HUES48 (cell line): ENCODE measurements at regions not wholly inside any gene's neighbourhood (a gene's known extent, or its start where the extent isn't known, plus 50 kb on each side); places are given as distances from the start of the nearest gene placed in this dataset.

ENCODE experiments used
- H3K27ac ChIP-seq: one replicate; pipeline ENCODE4 v1.7.0; 2013; ENCODE audit warnings: low read depth, low read length, inconsistent platforms
- H3K27me3 ChIP-seq: 2 replicates; pipeline ENCODE4 v1.6.1; 2013; ENCODE audit warnings: mild to moderate bottlenecking, low read length; ENCODE audit not compliant: control insufficient read depth, insufficient read depth
- H3K36me3 ChIP-seq: 2 replicates; pipeline ENCODE4 v1.6.1; 2013; ENCODE audit warnings: low read length; ENCODE audit not compliant: control insufficient read depth, insufficient read depth
- H3K4me1 ChIP-seq: 2 replicates; pipeline ENCODE4 v1.6.1; 2013; ENCODE audit warnings: mild to moderate bottlenecking, low read length; ENCODE audit not compliant: control insufficient read depth, insufficient read depth
- H3K4me3 ChIP-seq: 2 replicates; pipeline ENCODE4 v1.5.1; 2013; ENCODE audit warnings: mild to moderate bottlenecking, low read depth, low read length
- H3K9ac ChIP-seq: 2 replicates; pipeline ENCODE4 v1.6.1; 2013; ENCODE audit warnings: mild to moderate bottlenecking, low read depth, low read length, moderate library complexity
- H3K9me3 ChIP-seq: 2 replicates; pipeline ENCODE4 v1.6.1; 2013; ENCODE audit warnings: low read length; ENCODE audit not compliant: control insufficient read depth, insufficient read depth

DNA sequence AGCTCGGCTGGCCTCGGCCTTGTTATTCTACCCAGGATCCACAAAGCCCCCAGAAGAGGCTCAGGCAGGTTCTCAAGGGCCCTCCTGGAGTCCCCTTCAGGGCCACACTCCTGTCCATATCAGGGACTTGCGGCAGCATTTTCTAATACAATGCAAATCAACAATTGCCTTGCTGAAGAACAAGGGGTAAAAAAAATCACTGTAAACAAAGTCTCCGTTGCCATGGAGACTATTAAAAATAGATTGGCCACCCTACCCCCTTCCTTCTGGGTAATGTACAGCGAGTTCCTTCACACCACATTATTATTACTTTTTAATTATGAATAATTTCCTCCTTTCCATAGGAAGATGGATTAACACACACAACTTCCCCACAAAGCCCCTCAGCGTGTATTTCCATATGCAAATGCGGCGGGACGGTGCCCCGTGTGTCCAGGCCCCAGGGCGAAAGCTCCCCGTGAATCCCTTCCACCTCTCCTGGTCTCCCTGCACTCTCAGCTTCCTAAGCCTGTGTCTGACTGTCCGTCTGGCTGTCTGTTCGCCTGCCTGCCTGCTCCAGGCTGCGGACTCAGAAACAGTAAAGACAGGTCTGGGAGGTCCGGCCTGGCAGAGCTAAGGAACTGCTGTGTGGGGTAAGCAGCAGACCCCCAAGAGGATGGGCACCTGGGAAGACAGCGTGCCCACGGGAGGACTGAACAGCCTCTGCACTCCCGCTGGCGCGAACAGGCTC, 196.6 kb downstream of the RBFOX3 start:
- H3K4me3 ChIP-seq = no peak overlapping the region
- no peaks in the 10 kb centered on the region for H3K36me3 ChIP-seq
- H3K4me1 ChIP-seq = no peaks in the 10 kb centered on the region
- no peaks in the 10 kb centered on the region for H3K9me3 ChIP-seq
- H3K27ac ChIP-seq = no peak overlapping the region
- no peak overlapping the region for H3K9ac ChIP-seq
- H3K27me3 ChIP-seq = no peaks in the 10 kb centered on the region

DNA sequence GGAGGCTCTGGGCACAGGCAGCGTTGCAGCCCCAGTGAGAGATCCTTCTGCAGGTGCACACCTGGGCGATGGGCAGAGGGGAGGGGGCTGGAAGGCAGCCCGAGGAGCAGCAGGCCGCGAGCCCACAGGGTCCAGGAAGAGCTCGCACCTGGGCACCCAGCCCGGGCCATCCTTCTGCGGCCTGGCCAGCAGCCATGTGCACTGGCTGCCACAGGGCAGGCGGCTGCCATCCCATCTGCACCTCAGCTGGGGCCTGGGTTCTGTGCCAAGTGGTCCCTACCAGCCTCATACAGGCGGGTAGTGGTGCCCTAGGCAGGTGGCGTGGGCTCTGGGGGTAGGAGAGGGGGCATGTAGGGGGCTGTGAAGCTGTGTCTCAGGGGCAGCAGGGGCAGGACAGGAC, 197.2 kb downstream of the RBFOX3 start:
- H3K9me3 ChIP-seq = no peaks in the 10 kb centered on the region
- no peak overlapping the region for H3K9ac ChIP-seq
- no peaks in the 10 kb centered on the region for H3K27me3 ChIP-seq

DNA sequence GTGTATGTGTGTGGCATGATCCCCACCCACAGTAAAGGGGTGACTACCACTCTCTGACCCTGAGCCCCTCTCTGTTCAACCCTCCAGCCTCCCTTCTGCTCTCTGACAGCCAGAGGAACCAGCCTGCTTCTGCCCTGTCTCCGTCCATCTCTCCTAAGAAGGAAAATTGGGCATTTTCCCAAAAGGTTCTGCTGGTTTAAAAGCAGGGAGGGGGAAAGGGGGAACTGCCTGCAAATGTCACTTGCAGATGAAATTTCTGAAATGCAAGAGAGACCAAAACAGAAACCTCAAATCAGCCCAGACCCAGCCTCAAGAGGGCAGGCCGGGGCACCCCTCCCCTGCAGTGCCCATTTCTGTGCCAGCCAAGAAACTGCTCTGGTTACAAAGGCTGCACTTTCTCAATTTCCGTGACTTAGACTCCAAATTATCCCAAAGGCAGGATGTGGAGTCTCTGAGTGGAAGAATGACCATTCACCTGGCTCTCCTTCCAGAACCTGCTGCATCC, 197.9 kb downstream of the RBFOX3 start:
- Histone ChIP-seq H3K27me3 (no peaks in the 10 kb centered on the region), H3K4me1 (no peaks in the 10 kb centered on the region)

More for the DNA sequence above, 197.2 kb downstream of the RBFOX3 start:
- no peaks in the 10 kb centered on the region for H3K4me1 ChIP-seq
- no peaks in the 10 kb centered on the region for H3K36me3 ChIP-seq
- H3K4me3 ChIP-seq = no peak overlapping the region
- no peak overlapping the region for H3K27ac ChIP-seq

DNA sequence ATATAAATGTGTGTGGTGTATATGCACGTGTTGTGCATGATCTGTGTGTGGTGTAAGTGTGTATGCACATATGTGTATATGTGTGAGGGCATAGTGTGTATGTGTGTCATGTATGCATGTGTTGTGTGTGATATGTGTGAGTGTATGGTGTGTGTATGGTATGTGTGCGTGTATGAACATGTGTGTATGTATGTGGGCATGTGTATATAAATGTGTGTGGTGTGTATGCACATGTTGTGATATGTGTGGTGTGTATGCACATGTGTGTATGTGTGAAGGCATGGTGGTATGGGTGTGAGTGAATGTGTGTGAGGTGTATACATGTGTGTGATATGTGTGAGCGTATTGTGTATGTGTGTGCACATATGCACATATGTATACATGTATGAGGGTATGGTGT, 198.7 kb downstream of the RBFOX3 start:
- no peaks in the 10 kb centered on the region for H3K36me3 ChIP-seq
- H3K9ac ChIP-seq = no peak overlapping the region
- no peaks in the 10 kb centered on the region for H3K9me3 ChIP-seq
- no peak overlapping the region for H3K4me3 ChIP-seq
- no peaks in the 10 kb centered on the region for H3K27me3 ChIP-seq
- no peaks in the 10 kb centered on the region for H3K4me1 ChIP-seq
- H3K27ac ChIP-seq = no peak overlapping the region

More for the DNA sequence above, 197.9 kb downstream of the RBFOX3 start:
- Histone ChIP-seq H3K9me3 (no peaks in the 10 kb centered on the region), H3K4me3 (no peak overlapping the region), H3K36me3 (no peaks in the 10 kb centered on the region), H3K9ac (no peak overlapping the region), H3K27ac (no peak overlapping the region)

DNA sequence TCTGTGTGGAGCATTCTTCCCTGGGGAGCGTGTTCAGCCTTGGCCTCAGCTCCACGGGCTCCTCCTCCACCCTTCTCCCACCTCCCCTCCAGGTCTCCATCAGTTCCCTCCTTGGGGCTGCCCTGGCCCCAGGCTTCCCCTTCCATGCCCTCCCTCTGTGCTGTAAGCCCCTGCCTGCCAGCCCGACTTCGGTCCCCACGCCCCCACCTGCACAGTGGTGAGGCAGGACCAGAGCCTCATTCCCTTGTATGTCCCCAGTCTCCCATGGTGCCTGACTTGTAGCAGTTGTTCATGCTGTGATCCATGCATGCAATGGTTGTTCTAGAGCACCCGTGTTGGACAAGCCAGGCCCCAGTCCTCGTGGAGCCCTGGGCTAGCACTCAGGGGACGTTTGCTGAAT, 199.4 kb downstream of the RBFOX3 start:
- H3K27me3 ChIP-seq = no peaks in the 10 kb centered on the region

DNA sequence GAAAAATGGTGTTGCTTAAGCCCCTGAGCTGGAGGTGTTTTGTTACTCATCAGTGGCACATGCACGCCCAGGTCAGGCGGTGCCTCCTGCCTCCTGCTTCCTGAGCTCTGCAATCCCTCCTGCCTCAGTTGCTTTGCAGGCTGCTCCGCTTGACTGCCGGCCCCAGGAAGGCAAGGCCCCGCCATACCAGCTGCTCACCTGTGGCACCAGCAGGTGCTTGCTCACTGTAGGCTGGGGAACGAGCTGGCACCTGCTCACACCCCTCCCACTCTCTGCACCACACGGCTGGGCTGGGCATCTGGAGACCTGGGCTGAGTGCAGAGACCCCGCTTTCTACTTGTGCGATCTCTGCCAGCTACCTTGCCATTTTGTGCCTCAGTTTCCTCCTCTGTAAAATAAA, 200.2 kb downstream of the RBFOX3 start:
- H3K27me3 ChIP-seq = no peaks in the 10 kb centered on the region
- H3K36me3 ChIP-seq = no peaks in the 10 kb centered on the region
- no peaks in the 10 kb centered on the region for H3K9me3 ChIP-seq
- H3K27ac ChIP-seq = no peak overlapping the region
- no peaks in the 10 kb centered on the region for H3K4me1 ChIP-seq
- no peak overlapping the region for H3K9ac ChIP-seq
- no peak overlapping the region for H3K4me3 ChIP-seq

More for the DNA sequence above, 199.4 kb downstream of the RBFOX3 start:
- Histone ChIP-seq H3K9me3 (no peaks in the 10 kb centered on the region), H3K36me3 (no peaks in the 10 kb centered on the region), H3K27ac (no peak overlapping the region), H3K9ac (no peak overlapping the region), H3K4me1 (no peaks in the 10 kb centered on the region), H3K4me3 (no peak overlapping the region)

DNA sequence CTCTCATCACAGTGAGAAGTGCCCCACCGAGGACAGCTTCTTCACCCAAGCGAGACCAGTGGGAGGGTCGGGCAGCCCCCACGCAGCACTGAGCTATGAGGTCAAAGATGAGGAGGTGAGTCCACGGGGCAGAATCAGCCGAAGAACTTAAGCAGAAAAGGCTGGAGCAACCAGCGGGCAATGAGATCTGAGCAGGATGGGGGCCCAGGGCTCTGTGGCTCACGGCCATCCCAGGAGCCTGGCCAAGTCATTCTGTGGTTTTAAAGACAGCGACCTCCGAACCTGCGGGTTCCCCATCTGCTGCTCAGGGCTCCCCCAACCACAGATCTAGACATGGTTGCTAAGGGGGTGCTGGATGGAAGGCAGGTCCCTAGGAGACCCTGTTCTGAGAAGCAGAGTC, 202.6 kb downstream of the RBFOX3 start:
- Histone ChIP-seq H3K9me3 (no peaks in the 10 kb centered on the region), H3K27ac (no peak overlapping the region), H3K36me3 (no peaks in the 10 kb centered on the region), H3K9ac (no peak overlapping the region), H3K4me3 (no peak overlapping the region), H3K27me3 (no peaks in the 10 kb centered on the region), H3K4me1 (no peaks in the 10 kb centered on the region)

DNA sequence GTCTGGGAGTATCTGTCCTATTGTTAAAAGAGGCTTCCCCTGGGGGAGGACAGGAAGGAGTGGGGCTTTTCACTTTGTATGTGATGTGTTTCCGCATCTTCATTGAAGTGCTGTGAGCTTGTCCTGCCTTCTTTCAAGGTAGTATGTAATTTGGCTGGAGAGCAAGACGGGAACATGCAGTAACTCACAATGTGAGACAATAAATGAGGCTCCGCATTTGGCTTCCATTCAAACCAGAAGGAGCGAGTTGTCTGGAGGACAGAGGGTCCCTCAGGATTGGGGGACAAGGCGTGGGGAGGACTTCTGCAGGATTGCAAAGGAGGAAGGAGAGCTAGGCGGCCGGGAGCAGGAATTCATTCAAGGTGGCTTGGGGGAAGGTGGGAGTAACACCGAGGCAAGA, 203.5 kb downstream of the RBFOX3 start:
- Histone ChIP-seq H3K36me3 (no peaks in the 10 kb centered on the region), H3K9me3 (no peaks in the 10 kb centered on the region), H3K27me3 (peaks cover 3% of the 10 kb centered on the region), H3K9ac (no peak overlapping the region), H3K4me3 (no peak overlapping the region), H3K27ac (no peak overlapping the region), H3K4me1 (no peaks in the 10 kb centered on the region)

DNA sequence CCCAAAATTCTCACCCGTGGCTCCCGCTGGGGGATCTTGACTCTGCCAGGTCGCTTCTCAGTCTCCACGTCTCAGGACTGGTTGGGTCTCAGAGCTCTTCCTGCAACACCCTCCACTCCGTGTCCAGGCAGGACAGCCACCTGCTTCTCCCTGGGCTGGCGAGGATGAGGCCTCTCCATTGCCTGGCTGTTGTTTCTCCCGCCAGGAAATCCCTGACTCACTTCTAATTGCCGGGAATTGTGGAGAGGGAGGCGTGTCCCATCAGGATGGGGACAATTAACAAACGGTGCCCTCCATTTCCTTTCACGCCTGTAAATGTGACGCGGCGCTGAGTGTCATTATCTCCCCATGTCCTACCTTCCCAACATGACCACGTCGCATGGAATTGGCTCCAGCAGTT, 204.5 kb downstream of the RBFOX3 start:
- Histone ChIP-seq H3K4me1 (no peaks in the 10 kb centered on the region; the same call in 1 of the 2 replicates), H3K9ac (no peak overlapping the region), H3K9me3 (no peaks in the 10 kb centered on the region), H3K27me3 (peaks cover 12% of the 10 kb centered on the region), H3K27ac (no peak overlapping the region), H3K4me3 (no peak overlapping the region), H3K36me3 (no peaks in the 10 kb centered on the region)

DNA sequence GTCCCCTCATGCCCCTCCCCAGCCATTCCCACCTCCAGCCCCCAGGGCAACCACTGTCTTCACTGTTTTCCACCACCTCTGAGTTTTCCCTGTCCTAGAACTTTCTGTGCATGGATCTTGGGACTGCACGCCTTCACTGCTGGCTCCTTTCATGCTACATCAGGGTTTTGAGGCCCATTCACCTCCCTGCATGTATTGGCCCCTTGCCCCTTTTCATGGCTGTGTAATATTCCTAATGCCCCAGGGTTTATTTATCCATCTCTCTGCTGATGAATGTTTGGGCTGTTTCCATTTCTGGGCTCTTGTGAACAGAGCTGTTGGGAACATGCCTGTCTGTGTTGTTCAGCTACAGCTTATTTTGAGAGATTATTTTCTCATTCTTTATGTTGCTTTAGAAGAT, 205.0 kb downstream of the RBFOX3 start:
- peaks cover 15% of the 10 kb centered on the region for H3K27me3 ChIP-seq
- no peaks in the 10 kb centered on the region for H3K36me3 ChIP-seq
- H3K9ac ChIP-seq = no peak overlapping the region

DNA sequence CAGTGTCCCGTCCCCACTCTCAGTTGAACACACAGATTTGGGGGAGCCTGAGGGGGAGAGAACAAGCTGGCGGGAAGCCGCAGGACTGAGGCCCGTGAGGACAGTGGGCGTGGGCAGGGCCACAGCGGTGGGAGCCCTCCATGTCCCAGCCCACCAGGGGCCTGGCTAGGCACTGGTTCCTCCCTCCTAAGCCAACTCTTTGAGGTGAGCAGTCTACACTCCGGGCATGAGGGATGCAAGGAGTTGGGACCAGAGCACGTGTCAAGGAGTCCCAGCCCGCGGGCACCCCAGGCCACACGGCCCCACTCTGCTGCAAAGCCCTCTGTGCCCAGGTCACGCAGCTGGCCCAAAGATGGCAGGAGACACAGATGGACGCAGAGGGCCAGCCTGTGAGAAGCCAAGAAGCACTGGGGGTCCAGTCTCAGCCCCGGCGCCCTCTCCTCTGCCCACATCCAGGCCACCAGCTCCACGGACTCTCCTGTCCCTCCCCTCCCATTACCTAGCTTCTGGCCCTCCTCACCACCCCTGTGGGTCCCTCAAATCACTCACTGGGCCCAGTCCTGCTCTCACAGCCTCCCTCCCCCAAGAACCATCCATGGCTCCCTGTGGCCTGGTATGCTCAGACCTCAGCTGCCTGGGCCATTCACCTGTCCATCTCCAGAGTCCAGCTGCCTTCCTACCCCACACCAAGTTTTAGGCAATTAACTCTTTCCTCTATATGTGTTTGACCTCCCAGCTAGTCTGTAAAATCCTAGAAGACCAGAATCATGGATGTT, 206.5 kb downstream of the RBFOX3 start:
- Histone ChIP-seq H3K9me3 (no peaks in the 10 kb centered on the region), H3K9ac (no peak overlapping the region), H3K4me3 (no peak overlapping the region), H3K27ac (no peak overlapping the region), H3K36me3 (no peaks in the 10 kb centered on the region), H3K4me1 (no peaks in the 10 kb centered on the region; the same call in 1 of the 2 replicates), H3K27me3 (peaks cover 28% of the 10 kb centered on the region)

More for the DNA sequence above, 205.0 kb downstream of the RBFOX3 start:
- Histone ChIP-seq H3K4me3 (no peak overlapping the region), H3K27ac (no peak overlapping the region), H3K9me3 (no peaks in the 10 kb centered on the region), H3K4me1 (no peaks in the 10 kb centered on the region; the same call in 1 of the 2 replicates)
